Uterus (tissue), 2 donors: ENCODE measurements at regions not wholly inside any gene's neighbourhood (a gene's known extent, or its start where the extent isn't known, plus 50 kb on each side); places are given as distances from the start of the nearest gene placed in this dataset.

Source experiments
- CTCF ChIP-seq, 4 experiments: fragments of 200-600 bp in 2 of 4; fragments of 450-650 bp in 2 of 4; sonication (generic) in 2 of 4; IDR thresholded peaks; one replicate each; pipeline ENCODE4 v1.5.1; 2016 to 2019; ENCODE audit warnings: antibody characterized with exemption in 4 of 4, mild to moderate bottlenecking in 2 of 4, moderate library complexity in 1 of 4
- POLR2A ChIP-seq, 2 donors: fragments of 450-650 bp; IDR thresholded peaks; one replicate each; pipeline ENCODE4 v1.6.1; 2016; ENCODE audit warnings: antibody characterized with exemption in 2 of 2, mild to moderate bottlenecking in 1 of 2, moderate library complexity in 1 of 2

GRCh38 chr16:88326611-88327485 is 55.9 kb upstream of the ZNF469 start:
- TF ChIP-seq CTCF (IDR thresholded peaks at IDR 0.05), result no peak
- TF ChIP-seq POLR2A (IDR thresholded peaks at IDR 0.05), result no peak
